ENCODE measurements at regions not wholly inside any gene's neighbourhood (a gene's known extent, or its start where the extent isn't known, plus 50 kb on each side); places are given as distances from the start of the nearest gene placed in this dataset.

- TF ChIP-seq, protein P1, sequence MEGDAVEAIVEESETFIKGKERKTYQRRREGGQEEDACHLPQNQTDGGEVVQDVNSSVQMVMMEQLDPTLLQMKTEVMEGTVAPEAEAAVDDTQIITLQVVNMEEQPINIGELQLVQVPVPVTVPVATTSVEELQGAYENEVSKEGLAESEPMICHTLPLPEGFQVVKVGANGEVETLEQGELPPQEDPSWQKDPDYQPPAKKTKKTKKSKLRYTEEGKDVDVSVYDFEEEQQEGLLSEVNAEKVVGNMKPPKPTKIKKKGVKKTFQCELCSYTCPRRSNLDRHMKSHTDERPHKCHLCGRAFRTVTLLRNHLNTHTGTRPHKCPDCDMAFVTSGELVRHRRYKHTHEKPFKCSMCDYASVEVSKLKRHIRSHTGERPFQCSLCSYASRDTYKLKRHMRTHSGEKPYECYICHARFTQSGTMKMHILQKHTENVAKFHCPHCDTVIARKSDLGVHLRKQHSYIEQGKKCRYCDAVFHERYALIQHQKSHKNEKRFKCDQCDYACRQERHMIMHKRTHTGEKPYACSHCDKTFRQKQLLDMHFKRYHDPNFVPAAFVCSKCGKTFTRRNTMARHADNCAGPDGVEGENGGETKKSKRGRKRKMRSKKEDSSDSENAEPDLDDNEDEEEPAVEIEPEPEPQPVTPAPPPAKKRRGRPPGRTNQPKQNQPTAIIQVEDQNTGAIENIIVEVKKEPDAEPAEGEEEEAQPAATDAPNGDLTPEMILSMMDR (IDR thresholded peaks at IDR 0.05 in 4 of 5, conservative IDR thresholded peaks at IDR 0.05 in 1 of 5), result no peak
- TF ChIP-seq POLR2A (IDR thresholded peaks at IDR 0.05), result no peak
These were observed 131.5 kb upstream of the LMO4 start for GRCh38 chr1:87197156-87197555.
